OCI-LY7 (cell line): ENCODE measurements at regions not wholly inside any gene's neighbourhood (a gene's known extent, or its start where the extent isn't known, plus 50 kb on each side); places are given as distances from the start of the nearest gene placed in this dataset.
A peak's percentile ranks its signal among the peaks of the same experiment; 100 is the strongest.
"Not testable (repeated sequence)": the region's sequence is repeated elsewhere in the genome, so short reads cannot be mapped to it uniquely, and the experiment has no call there.

Experiments used
- BruUV-seq: library from RNA; stranded (reverse); fragments of 400-500 nt; replicated peaks from 2 replicates; lab custom pipeline; 2021; lab: Mats Ljungman, UMichigan
- CTCF ChIA-PET: fragments of 300-600 bp; sonication (Branson Sonifier 250); formaldehyde crosslinking; loops from one replicate; lab custom pipeline; 2022; ENCODE audit warnings: antibody characterized with exemption; ENCODE audit not compliant: unreplicated experiment; lab: Charles Lee
- POLR2A ChIA-PET: fragments of 300-600 bp; sonication (Branson Sonifier 250); formaldehyde crosslinking; loops from one replicate; lab custom pipeline; 2022; ENCODE audit warnings: antibody characterized with exemption; lab: Charles Lee
- DNase-seq: peaks from one replicate; pipeline ENCODE4 v3.0.0-alpha.2; 2015; ENCODE audit warnings: low spot score
- H2AFZ ChIP-seq: fragments of 200-600 bp; sonication (generic), shearing (Covaris generic); 2 replicates; pipeline ENCODE4 v1.6.1; 2014; ENCODE audit warnings: mild to moderate bottlenecking, antibody characterized with exemption, low read length, moderate library complexity
- H3K27ac ChIP-seq: fragments of 200-600 bp; sonication (generic); 2 replicates; pipeline ENCODE4 v1.5.1; 2014; ENCODE audit warnings: mixed run types, low read depth, mild to moderate bottlenecking, moderate library complexity, low read length, inconsistent platforms; ENCODE audit not compliant: poor library complexity, severe bottlenecking
- H3K36me3 ChIP-seq: fragments of 200-600 bp; sonication (generic); 2 replicates; pipeline ENCODE4 v1.6.1; 2014; ENCODE audit warnings: mild to moderate bottlenecking, antibody characterized with exemption, low read length, moderate library complexity, mixed read lengths; ENCODE audit not compliant: insufficient read depth
- H3K4me1 ChIP-seq: fragments of 200-600 bp; sonication (generic); 2 replicates; pipeline ENCODE4 v1.5.1; 2014; ENCODE audit warnings: mild to moderate bottlenecking, low read length; ENCODE audit not compliant: insufficient read depth, poor library complexity, severe bottlenecking
- H3K4me2 ChIP-seq: fragments of 200-600 bp; sonication (generic); 2 replicates; pipeline ENCODE4 v1.6.1; 2014; ENCODE audit warnings: mild to moderate bottlenecking, low read length
- H3K4me3 ChIP-seq: fragments of 200-600 bp; sonication (generic); 2 replicates; pipeline ENCODE4 v1.5.1; 2014; ENCODE audit warnings: mild to moderate bottlenecking, low read depth, low read length; ENCODE audit not compliant: poor library complexity, severe bottlenecking
- H3K79me2 ChIP-seq: fragments of 200-600 bp; sonication (generic); 2 replicates; pipeline ENCODE4 v1.6.1; 2016; ENCODE audit warnings: low read depth, mild to moderate bottlenecking, low read length, moderate library complexity, mixed read lengths; ENCODE audit not compliant: insufficient read depth
- H3K9me2 ChIP-seq: fragments of 200-600 bp; sonication (generic); 2 replicates; pipeline ENCODE4 v1.6.1; 2016; ENCODE audit warnings: mild to moderate bottlenecking, low read length, mixed read lengths; ENCODE audit not compliant: insufficient read depth
- H3K9me3 ChIP-seq: fragments of 200-600 bp; sonication (generic); 2 replicates; pipeline ENCODE4 v1.6.1; 2014; ENCODE audit warnings: mild to moderate bottlenecking, mixed run types, low read length, mixed read lengths
- H4K20me1 ChIP-seq: fragments of 200-600 bp; sonication (generic); 2 replicates; pipeline ENCODE4 v1.6.1; 2014; ENCODE audit warnings: mild to moderate bottlenecking, antibody characterized with exemption, low read length, moderate library complexity, mixed read lengths; ENCODE audit not compliant: insufficient read depth
- EZH2phosphoT487 ChIP-seq: fragments of 200-600 bp; sonication (generic); IDR thresholded peaks from 2 replicates; pipeline ENCODE4 v1.6.1; 2018; ENCODE audit warnings: low read depth, borderline replicate concordance, mild to moderate bottlenecking, mixed run types, antibody characterized with exemption, low read length, moderate library complexity, mixed read lengths
- intact Hi-C: fragments of 100-400 bp; cut with micrococcal nuclease; formaldehyde crosslinking; loops from one replicate; pipeline ENCODE4 v1.10.0; 2022; ENCODE audit not compliant: unreplicated experiment
- TF ChIP-seq, protein P1 (sequence below): fragments of 200-600 bp; sonication (generic); conservative IDR thresholded peaks from 2 replicates; pipeline ENCODE4 v1.5.1; 2014; ENCODE audit warnings: mild to moderate bottlenecking, antibody characterized with exemption, low read length, moderate library complexity, mixed read lengths

DNA sequence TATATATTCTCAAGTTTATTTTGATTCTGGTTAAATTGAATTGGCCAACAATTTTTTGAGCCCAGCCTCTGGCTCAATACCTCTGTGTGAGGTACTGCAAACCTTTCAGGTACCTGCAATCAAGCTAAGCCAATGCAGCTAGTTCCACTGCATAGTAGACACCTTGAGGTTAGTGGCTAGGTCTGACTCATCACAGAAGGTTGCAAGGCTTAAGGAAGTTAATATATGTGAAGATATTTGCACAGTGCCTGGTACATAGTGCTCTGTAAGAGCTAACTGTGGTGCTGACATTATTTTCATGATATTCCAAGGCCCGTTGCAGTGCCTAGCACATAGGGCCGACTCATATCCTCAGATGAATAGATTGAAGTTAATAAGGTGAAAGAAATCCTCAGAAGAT is 330.5 kb upstream of the KAZN start:
- DNase-seq = no peak
- no peak overlapping the region for H3K4me2 ChIP-seq
- H2AFZ ChIP-seq = peak overlapping the region; percentile 23; the same call in 1 of the 2 replicates
- H3K9me3 ChIP-seq = peaks cover 10% of the 10 kb centered on the region; the same call in 1 of the 2 replicates
- no peak overlapping the region for H3K4me3 ChIP-seq
- TF ChIP-seq, protein P1, sequence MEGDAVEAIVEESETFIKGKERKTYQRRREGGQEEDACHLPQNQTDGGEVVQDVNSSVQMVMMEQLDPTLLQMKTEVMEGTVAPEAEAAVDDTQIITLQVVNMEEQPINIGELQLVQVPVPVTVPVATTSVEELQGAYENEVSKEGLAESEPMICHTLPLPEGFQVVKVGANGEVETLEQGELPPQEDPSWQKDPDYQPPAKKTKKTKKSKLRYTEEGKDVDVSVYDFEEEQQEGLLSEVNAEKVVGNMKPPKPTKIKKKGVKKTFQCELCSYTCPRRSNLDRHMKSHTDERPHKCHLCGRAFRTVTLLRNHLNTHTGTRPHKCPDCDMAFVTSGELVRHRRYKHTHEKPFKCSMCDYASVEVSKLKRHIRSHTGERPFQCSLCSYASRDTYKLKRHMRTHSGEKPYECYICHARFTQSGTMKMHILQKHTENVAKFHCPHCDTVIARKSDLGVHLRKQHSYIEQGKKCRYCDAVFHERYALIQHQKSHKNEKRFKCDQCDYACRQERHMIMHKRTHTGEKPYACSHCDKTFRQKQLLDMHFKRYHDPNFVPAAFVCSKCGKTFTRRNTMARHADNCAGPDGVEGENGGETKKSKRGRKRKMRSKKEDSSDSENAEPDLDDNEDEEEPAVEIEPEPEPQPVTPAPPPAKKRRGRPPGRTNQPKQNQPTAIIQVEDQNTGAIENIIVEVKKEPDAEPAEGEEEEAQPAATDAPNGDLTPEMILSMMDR = no peak
- no peak for TF ChIP-seq EZH2phosphoT487
- no peaks in the 10 kb centered on the region for H4K20me1 ChIP-seq
- ChIA-PET CTCF (no interaction called here), POLR2A (no interaction called here)
- intact Hi-C loops = no loop called here
- H3K9me2 ChIP-seq = no peaks in the 10 kb centered on the region
- peaks cover 5% of the 10 kb centered on the region; the same call in 1 of the 2 replicates for H3K36me3 ChIP-seq
- no peak overlapping the region for H3K27ac ChIP-seq
- H3K4me1 ChIP-seq = peaks cover 35% of the 10 kb centered on the region
- H3K79me2 ChIP-seq = no peaks in the 10 kb centered on the region
- BruUV-seq = no TSS peak

DNA sequence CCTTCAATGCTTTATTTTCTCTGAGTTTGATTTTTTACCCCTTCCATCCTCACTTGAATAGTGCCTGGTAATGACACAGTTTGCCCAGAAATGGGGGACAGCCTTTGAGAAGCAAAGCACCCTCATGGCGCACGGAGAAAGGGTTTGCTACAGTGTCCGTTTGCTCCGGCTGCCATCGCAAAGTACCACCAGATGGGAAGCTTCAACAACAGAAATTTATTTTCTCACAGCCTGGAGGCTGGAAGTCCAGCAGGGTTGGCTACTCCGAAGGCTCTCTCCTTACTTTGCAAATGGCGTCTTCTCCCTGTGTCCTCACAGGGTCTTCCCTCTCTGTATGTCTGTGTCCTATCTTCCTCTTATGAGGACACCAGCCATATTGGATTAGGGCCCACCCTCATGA is 327.7 kb upstream of the KAZN start:
- Histone ChIP-seq H3K4me1 (peaks cover 10% of the 10 kb centered on the region), H3K4me2 (no peak overlapping the region), H3K79me2 (no peaks in the 10 kb centered on the region), H3K9me2 (no peaks in the 10 kb centered on the region), H3K36me3 (peaks cover 5% of the 10 kb centered on the region; the same call in 1 of the 2 replicates), H3K4me3 (no peak overlapping the region), H3K9me3 (peaks cover 10% of the 10 kb centered on the region; the same call in 1 of the 2 replicates), H4K20me1 (no peaks in the 10 kb centered on the region), H2AFZ (no peak overlapping the region), H3K27ac (no peak overlapping the region)
- CTCF ChIA-PET = interaction anchor here (1.6 kb wide), 1 partner anchor 22 kb away, joined by 3 read pairs; no protein-coding TSS in a partner anchor
- TF ChIP-seq EZH2phosphoT487 = no peak
- TF ChIP-seq, protein P1 = no peak
- POLR2A ChIA-PET = interaction anchor here (0.6 to 0.9 kb wide), 2 partner anchors 19 to 193 kb away, joined by 3 read pairs; no protein-coding TSS in a partner anchor
- no TSS peak for BruUV-seq
- intact Hi-C loops = no loop called here
- DNase-seq = no peak

DNA sequence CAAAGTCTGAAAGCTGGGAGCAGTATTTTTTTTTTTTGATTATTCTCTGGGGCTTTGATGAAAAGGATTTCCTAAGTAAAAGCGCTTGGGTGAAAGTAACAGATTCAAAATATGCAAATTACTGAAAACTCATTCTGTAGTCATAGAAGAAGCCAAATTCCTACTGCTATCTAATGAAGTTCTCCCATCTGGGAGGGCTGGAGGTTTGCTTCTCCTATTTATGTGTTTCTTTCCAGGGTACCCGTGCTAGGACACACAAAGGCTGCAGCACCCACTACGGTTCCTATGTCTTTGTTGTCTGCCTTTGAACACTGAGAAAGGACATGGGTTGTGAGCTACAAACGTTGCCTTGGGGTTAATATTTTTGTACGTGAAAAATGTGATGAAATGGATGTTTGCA is 324.7 kb upstream of the KAZN start:
- no peaks in the 10 kb centered on the region for H4K20me1 ChIP-seq
- DNase-seq = no peak
- no peak overlapping the region for H2AFZ ChIP-seq
- H3K4me2 ChIP-seq = no peak overlapping the region
- intact Hi-C loops = no loop called here
- TF ChIP-seq EZH2phosphoT487 = no peak
- TF ChIP-seq, protein P1 = no peak
- POLR2A ChIA-PET = no interaction called here
- no TSS peak for BruUV-seq
- H3K9me3 ChIP-seq = peaks cover 10% of the 10 kb centered on the region; the same call in 1 of the 2 replicates
- no peaks in the 10 kb centered on the region for H3K9me2 ChIP-seq
- CTCF ChIA-PET = no interaction called here
- H3K79me2 ChIP-seq = no peaks in the 10 kb centered on the region
- no peak overlapping the region for H3K4me3 ChIP-seq
- peaks cover 5% of the 10 kb centered on the region; the same call in 1 of the 2 replicates for H3K36me3 ChIP-seq
- no peak overlapping the region for H3K27ac ChIP-seq
- no peaks in the 10 kb centered on the region for H3K4me1 ChIP-seq

DNA sequence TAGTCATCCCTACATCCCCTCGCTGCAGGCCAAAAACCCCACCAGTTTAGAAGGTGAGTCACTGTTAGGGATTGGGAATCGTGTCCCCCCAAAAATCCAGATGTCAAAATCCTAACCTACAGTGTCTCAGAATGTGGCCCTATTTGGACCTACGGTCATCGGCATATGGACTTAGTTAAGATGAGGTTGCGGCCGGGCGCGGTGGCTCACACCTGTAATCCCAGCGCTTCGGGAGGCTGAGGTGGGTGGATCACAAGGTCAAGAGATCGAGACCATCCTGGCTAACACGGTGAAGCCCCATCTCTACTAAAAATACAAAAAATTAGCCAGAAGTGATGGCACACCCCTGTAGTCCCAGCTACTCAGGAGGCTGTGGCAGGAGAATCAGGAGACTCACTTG is 318.6 kb upstream of the KAZN start:
- CTCF ChIA-PET = not testable (repeated sequence)

More for the DNA sequence above, 318.6 kb upstream of the KAZN start:
- H3K9me2 ChIP-seq, H2AFZ ChIP-seq, H3K9me3 ChIP-seq, intact Hi-C loops, BruUV-seq, H4K20me1 ChIP-seq, DNase-seq, H3K4me2 ChIP-seq, H3K4me3 ChIP-seq, H3K27ac ChIP-seq, H3K36me3 ChIP-seq, H3K79me2 ChIP-seq: not testable (repeated sequence)
- POLR2A ChIA-PET = interaction anchor here (0.6 kb wide), 1 partner anchor 33 kb away, joined by 3 read pairs; no protein-coding TSS in a partner anchor
- H3K4me1 ChIP-seq = peaks cover 18% of the 10 kb centered on the region
